CD4-positive, alpha-beta T cell treated with Interleukin-17A for 1 hour (primary cell): ENCODE measurements at regions not wholly inside any gene's neighbourhood (a gene's known extent, or its start where the extent isn't known, plus 50 kb on each side); places are given as distances from the start of the nearest gene placed in this dataset.

Experiments
- DNase-seq: peaks from one replicate; pipeline ENCODE4 v3.0.0-alpha.2; 2020

GRCh38 chr15:46329876-46330275, 695.0 kb downstream of the SQOR start:
- DNase-seq, result no peak

DNA sequence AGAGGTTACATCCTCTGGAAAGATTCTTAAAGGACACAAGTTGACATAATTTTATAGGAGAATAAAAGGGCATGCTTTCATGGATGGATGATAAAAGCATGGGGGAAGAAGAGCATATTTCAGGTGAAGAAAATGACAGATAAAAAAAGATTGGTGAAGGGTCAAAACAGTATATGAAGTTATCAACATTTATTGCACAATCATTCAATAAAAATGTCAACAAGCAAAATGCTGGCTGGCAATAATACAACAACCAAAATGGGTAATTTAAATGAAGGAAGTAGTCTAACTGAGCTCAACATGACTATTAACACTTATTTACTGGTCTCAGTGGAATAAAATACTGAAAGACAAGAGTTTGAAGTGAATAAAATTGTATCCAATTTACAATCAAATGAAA, 696.7 kb downstream of the SQOR start:
- DNase-seq, result no peak

DNA sequence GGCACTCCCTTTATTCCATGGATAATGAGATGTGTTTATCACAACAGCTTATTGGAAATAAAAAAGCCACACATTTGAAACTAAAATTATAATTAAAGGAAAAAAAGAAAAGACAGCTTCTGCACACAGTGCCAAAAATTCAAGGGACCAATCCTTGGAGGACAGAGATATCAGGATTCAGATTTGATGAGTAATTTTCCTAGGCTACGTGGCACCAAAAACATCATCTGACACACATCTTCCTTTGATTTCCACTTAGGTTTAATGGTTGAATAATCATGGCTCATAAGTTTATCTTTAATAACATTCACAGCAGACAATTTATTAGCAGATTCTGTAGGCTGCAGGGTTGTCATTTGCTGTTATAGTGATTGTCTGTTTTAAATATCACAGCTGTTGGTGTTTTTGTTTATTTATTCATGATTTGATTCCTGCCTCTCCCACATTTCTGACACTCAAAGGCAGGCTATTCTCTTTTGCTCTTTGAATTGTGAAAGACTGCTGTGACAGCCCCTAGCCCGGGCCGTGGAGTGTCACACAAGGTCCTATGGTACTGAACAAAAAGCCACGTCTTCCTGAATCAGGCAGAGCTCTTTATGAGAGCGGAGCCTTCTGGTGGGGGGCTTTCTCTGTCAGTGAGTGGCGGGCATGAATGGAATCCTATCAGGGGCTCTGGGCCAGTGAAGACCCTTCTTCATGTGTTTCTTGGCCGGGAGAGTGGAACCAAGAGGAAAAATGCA, 708.5 kb downstream of the SQOR start:
- no peak for DNase-seq

- DNase-seq, result no peak
Observed at GRCh38 chr15:46344115-46344724, 709.4 kb downstream of the SQOR start.

DNA sequence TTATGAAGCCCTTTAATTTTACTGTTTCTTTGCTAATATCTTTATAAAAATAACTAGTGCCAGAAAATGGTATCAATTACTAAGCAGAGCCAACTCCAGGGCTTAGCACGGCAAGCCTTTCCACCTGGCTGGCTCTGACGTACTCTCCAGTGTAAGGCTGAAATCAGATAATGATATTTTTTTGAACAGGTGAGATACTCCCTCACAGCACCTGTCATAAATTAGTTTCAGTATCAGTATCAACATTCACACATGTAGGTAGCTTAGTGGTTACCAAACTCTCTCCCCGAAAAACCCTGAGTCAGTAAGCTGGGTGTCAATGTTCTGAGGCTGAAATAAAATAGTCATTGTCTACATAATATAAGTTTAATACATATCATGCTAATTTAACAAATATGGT, 710.1 kb downstream of the SQOR start:
- DNase-seq, result no peak

GRCh38 chr15:46354443-46354842, 719.6 kb downstream of the SQOR start:
- no peak for DNase-seq

- DNase-seq, result no peak
Observed at GRCh38 chr15:46365572-46365971, 730.7 kb downstream of the SQOR start.

DNA sequence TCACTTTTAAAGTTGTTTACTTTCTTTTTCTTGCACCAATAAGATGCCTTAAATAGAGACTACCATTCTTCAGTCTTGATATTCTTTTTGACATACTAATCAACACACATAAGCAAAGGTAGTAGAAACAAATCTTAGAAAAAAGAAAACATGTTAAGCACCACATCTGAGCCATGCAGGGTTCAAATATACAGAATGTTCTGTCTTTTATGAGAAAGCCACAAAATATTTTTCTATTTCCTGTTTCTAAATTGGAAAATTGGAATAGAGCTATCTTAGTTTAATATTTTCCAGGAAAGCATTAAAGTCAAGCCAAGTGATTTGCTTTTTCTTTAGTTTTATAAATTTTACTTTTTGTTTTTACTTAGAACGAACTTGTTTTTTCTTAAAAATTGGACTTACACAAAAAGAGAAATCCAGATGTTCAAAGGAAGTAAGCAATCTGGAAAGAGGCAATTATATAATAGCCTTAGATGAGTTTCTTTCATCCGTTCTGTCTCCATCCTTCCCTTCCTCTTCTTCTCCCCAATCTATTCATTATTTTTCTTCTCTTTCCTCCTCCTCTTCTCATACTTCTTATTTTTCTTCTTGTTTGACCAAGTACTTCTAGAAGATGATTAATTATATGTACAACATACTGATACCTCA, 731.7 kb downstream of the SQOR start:
- DNase-seq, result no peak

- DNase-seq, result no peak
Observed at GRCh38 chr15:46383978-46384377, 749.1 kb downstream of the SQOR start.

DNA sequence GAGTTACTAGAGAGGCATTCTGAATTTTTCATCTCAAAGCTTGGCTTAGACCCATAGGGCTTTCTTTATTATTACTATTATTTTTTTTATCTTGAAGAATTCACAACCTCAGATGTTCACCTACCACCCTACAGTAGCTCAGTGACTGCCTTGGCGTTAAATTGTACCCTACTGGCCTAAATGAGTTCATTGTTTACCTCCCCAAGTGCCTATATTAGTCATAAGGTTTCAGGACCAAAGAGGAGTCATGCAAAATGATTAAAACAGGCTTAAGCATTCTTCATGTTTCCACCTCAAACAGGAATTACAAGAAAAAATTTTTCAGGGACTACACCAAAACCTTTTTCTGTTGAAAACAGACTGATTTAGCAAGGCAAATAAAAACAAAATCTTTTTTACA, 751.5 kb downstream of the SQOR start:
- no peak for DNase-seq

GRCh38 chr15:46389739-46390138, 754.9 kb downstream of the SQOR start:
- no peak for DNase-seq

DNA sequence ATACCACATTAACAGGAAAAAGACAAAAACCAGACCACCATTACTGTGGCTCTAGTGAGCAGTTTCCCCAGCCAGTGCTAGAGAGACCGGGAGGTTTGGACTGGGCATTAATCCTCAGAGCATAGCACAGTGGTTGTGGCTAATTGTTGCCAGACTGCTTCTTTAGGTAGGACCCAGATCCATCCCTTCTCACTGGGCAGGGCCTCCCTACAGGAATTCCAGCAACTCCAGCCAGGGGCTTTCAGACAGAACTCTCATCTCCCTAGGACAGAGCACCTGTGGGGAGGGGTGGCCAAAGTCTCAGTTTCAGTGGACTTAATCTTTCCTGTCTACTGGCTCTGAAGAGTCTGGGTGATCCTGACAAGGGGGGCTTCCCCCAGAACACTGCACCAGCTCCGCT, 759.6 kb downstream of the SQOR start:
- DNase-seq, result no peak

DNA sequence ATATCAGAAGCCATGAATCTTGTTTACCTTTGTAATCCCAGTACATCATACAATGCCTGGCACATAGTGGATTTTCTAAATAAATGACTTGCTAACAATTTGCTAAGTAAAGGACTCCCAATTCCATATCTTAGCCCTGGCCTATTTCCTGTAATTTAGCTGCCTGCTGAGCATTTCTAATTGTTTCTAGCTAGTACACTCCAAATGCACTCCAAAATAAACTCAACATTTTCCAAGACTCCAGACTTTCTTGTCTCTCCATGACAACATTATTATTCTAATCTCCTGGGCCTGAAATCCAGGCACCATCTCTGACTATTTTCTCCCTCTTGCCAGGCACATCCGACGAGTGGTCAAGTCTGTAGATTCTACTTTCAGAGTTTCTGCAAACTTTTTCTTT, 773.5 kb downstream of the SQOR start:
- no peak for DNase-seq

DNA sequence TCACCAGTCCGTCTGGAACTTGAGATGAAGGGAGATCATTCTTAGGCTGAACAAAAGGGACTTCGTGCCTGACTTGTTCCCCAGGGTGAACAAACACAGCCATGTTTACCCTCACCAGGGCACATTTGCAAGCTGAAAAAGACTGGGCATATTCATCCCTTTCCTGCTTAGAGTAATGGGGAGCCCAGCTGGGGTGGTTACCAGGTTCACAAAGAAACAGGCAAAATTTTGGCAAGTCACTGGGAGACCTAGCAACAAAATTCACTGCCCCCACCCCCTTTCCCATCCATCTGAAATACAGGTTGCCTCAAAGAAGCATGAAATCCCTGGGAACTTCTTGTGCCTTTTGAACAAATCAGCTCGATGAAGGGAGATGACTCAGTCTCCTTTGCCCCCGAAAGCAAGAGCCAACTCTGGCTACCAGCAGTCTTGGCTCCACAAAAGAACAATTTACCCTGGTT, 775.0 kb downstream of the SQOR start:
- no peak for DNase-seq

GRCh38 chr15:46410705-46411104, 775.9 kb downstream of the SQOR start:
- DNase-seq, result no peak

- DNase-seq, result no peak
Observed at GRCh38 chr15:46411900-46412299, 777.1 kb downstream of the SQOR start.

- DNase-seq, result no peak
Observed at GRCh38 chr15:46413799-46414198, 779.0 kb downstream of the SQOR start.

GRCh38 chr15:46416544-46416943, 781.7 kb downstream of the SQOR start:
- no peak for DNase-seq

DNA sequence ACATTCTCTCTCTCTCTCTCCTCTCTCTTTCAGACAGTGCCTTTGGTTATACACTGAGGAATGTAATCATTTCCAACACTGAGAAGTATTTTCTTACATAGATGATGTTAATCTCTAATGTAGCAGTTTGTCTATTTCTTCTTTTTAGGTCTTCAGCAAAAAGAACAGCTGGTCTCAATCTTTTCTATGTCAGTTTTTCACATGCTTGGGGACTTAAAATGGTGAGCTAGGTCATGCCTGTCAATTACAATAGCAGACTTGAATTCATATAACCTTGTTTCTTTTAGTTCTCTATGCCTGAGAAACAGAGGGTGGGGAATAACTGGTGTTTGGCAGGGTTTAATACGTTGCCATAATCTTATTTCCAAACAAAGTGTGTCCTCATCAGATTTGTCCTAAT, 786.2 kb downstream of the SQOR start:
- DNase-seq, result no peak

DNA sequence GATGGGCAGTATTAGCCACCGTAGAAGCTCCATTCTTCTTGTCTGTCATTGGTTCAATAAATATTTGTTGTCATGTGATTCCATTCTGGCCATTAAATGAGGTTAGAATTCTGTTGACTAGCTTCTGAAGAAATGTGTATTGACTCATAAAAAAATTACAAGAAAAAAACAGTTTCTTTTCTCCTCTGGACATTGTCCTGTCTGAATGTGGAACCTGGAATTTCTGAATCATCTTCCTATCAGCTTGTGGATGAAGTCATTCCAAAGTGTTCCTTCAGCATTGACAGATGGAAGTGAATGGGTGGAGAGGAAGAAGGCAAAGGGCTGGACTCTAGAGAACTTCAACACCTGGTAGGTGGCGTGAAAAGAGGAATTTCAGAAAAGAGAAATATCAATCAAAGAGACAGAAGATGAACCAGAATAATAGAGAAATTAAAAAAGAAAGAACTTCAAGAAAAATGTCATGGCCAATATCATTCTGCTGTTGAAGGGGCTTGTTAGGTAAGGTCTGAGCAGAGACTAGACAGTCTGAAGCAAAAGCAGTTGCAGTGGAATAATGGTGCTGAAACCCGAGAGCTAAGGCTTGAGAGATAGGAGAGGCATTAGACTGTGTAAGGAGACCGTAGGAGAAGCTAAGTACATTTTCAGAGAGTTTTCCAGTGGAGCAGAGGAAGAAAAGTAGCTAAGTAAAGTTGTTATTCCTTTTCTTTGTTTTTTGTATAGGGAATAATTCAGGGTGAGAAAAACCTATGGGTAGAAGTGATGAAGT, 806.6 kb downstream of the SQOR start:
- DNase-seq, result no peak

DNA sequence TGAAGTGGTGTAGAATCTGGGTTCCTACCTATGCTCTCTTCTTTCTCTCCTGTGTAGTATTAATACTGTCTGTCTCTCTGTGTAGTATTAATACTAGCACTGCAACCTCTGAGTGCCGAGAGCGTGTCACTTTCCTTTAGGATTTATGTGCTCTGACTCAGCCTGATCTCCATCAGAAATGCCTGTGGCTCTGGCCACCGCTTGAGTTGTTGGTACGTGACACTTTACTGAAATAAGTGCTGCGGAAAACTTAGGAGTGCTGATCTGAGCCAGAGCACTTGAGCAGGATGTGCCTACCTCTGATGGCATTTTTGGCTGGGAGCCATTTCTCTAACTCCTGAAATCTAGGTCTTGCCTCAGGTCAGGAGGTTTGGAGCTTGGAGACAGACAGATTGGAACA, 807.4 kb downstream of the SQOR start:
- no peak for DNase-seq

DNA sequence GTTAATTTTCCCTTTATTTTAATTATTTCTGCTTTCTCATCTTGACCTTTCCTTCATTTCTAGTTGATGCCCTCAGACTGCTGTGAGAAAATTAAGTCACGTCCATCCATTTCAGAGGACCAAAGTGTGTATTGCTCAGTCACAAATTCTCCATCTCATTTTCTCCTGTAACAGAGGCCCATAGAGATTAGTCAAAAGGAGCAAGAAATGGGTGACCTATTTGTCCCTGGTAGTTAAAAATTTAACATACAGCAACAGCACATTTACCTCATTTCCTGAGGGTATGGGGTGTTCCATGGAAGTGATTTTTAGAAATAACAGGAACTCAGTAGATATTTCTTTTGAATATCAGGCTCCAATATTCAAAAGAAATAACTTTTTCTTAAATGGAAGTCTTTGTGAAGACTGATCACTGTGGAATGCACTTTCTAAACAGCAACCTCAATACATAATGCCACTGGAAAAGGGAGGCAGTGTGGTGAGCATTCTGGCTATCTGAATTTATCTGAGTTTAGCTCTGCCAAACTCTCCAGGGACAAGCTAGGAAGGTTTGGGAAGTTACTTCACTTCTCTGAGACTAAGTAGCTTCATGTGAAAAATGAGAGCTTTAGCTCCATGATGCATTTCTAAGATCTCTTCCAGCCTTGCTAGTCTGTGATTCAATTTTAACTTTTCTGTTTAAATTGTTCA, 808.2 kb downstream of the SQOR start:
- no peak for DNase-seq
